OCI-LY7 (cell line): ENCODE measurements at regions not wholly inside any gene's neighbourhood (a gene's known extent, or its start where the extent isn't known, plus 50 kb on each side); places are given as distances from the start of the nearest gene placed in this dataset.

Experiments used
- EZH2phosphoT487 ChIP-seq: fragments of 200-600 bp; sonication (generic); IDR thresholded peaks from 2 replicates; pipeline ENCODE4 v1.6.1; 2018; ENCODE audit warnings: low read depth, borderline replicate concordance, mild to moderate bottlenecking, mixed run types, antibody characterized with exemption, low read length, moderate library complexity, mixed read lengths
- TF ChIP-seq, protein P1 (sequence below): fragments of 200-600 bp; sonication (generic); conservative IDR thresholded peaks from 2 replicates; pipeline ENCODE4 v1.5.1; 2014; ENCODE audit warnings: mild to moderate bottlenecking, antibody characterized with exemption, low read length, moderate library complexity, mixed read lengths

- TF ChIP-seq, protein P1, sequence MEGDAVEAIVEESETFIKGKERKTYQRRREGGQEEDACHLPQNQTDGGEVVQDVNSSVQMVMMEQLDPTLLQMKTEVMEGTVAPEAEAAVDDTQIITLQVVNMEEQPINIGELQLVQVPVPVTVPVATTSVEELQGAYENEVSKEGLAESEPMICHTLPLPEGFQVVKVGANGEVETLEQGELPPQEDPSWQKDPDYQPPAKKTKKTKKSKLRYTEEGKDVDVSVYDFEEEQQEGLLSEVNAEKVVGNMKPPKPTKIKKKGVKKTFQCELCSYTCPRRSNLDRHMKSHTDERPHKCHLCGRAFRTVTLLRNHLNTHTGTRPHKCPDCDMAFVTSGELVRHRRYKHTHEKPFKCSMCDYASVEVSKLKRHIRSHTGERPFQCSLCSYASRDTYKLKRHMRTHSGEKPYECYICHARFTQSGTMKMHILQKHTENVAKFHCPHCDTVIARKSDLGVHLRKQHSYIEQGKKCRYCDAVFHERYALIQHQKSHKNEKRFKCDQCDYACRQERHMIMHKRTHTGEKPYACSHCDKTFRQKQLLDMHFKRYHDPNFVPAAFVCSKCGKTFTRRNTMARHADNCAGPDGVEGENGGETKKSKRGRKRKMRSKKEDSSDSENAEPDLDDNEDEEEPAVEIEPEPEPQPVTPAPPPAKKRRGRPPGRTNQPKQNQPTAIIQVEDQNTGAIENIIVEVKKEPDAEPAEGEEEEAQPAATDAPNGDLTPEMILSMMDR, result no peak
- no peak for TF ChIP-seq EZH2phosphoT487
Observed at GRCh38 chr13:76505437-76505836, 380.8 kb downstream of the KCTD12 start.
